T-helper 1 cell (primary cell): ENCODE measurements at regions not wholly inside any gene's neighbourhood (a gene's known extent, or its start where the extent isn't known, plus 50 kb on each side); places are given as distances from the start of the nearest gene placed in this dataset.
"Not testable (repeated sequence)": the region's sequence is repeated elsewhere in the genome, so short reads cannot be mapped to it uniquely, and the experiment has no call there.

Experiments
- DNase-seq, 5 donors: peaks; one replicate each; pipeline ENCODE4 v3.0.0-alpha.2; 2012 to 2020

GRCh38 chr2:56812432-56812831, 628.6 kb downstream of the CCDC85A start:
- DNase-seq, result no peak

- no peak for DNase-seq
Measured at GRCh38 chr2:56813490-56813889, 629.7 kb downstream of the CCDC85A start.

- DNase-seq, result no peak
Measured at GRCh38 chr2:56816666-56817065, 632.9 kb downstream of the CCDC85A start.

GRCh38 chr2:56831780-56832179, 648.0 kb downstream of the CCDC85A start:
- no peak for DNase-seq

- no peak for DNase-seq
Measured at GRCh38 chr2:56834686-56835085, 650.9 kb downstream of the CCDC85A start.

- not testable (repeated sequence) for DNase-seq
Measured at GRCh38 chr2:56840009-56840408, 656.2 kb downstream of the CCDC85A start.

GRCh38 chr2:56860991-56861390, 677.2 kb downstream of the CCDC85A start:
- no peak for DNase-seq

- no peak for DNase-seq
Measured at GRCh38 chr2:56871644-56872043, 687.9 kb downstream of the CCDC85A start.

- DNase-seq, result no peak
Measured at GRCh38 chr2:56874717-56875116, 690.9 kb downstream of the CCDC85A start.

GRCh38 chr2:56889738-56890137, 705.9 kb downstream of the CCDC85A start:
- DNase-seq, result no peak

- DNase-seq, result no peak
Measured at GRCh38 chr2:56892382-56892781, 708.6 kb downstream of the CCDC85A start.

- no peak for DNase-seq
Measured at GRCh38 chr2:56898986-56899385, 715.2 kb downstream of the CCDC85A start.

- DNase-seq, result no peak
Measured at GRCh38 chr2:56912490-56912889, 728.7 kb downstream of the CCDC85A start.

GRCh38 chr2:56918790-56919189, 735.0 kb downstream of the CCDC85A start:
- no peak for DNase-seq

GRCh38 chr2:56933976-56934375, 750.2 kb downstream of the CCDC85A start:
- DNase-seq, result no peak

GRCh38 chr2:56934866-56935265, 751.1 kb downstream of the CCDC85A start:
- no peak for DNase-seq

- no peak for DNase-seq
Measured at GRCh38 chr2:56940054-56940453, 756.3 kb downstream of the CCDC85A start.

- no peak for DNase-seq
Measured at GRCh38 chr2:56952871-56953270, 769.1 kb downstream of the CCDC85A start.

- DNase-seq, result no peak
Measured at GRCh38 chr2:56960581-56960980, 776.8 kb downstream of the CCDC85A start.

- DNase-seq, result no peak
Measured at GRCh38 chr2:56962673-56963072, 778.9 kb downstream of the CCDC85A start.

GRCh38 chr2:56969513-56969912, 785.7 kb downstream of the CCDC85A start:
- DNase-seq, result no peak

GRCh38 chr2:56971383-56971974, 787.7 kb downstream of the CCDC85A start:
- DNase-seq, result no peak

- DNase-seq, result no peak
Measured at GRCh38 chr2:56981554-56981953, 797.8 kb downstream of the CCDC85A start.

GRCh38 chr2:56985609-56986008, 801.8 kb downstream of the CCDC85A start:
- DNase-seq, result no peak

- no peak for DNase-seq
Measured at GRCh38 chr2:57022496-57022895, 838.7 kb downstream of the CCDC85A start.
